ENCODE measurements at regions not wholly inside any gene's neighbourhood (a gene's known extent, or its start where the extent isn't known, plus 50 kb on each side); places are given as distances from the start of the nearest gene placed in this dataset.

DNA sequence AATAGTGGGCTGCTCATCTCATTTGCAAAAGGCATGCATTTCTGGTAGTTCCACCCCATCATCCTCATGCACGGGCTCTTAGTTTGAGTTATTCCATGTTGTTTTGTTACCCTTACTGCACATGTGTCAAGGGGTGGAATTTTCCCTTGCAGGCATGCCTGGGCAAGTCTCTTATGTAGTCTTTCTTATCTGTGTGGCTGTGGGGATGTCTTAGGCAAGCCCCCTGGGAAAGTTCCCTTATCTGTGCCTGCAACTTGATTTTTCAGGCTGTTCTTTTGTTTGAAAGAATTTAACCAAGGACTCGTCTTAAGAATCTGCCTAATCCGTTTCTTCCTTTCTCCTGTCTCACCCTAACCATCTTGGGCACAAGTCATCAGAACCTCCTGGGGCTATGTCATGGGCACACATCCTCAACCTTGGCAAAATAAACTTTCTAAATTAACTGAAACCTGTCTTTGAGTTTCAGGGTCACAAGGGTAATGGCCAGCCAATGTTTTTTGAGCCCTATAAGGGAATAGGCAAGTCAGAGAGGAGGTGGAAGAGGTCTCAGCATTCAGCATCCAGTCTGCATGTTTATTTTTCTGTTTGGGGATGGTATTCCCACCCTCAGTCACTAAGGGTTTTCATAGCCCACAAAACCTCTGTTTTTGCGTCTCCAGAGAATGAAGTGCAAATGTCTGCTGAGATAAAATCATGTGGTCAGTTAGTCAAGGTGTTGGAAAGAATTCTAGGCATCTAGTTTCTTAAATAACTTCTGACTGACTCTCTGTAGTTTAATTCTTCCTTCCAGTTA, 579.7 kb downstream of the PLA2G4A start:
- H3K4me3 ChIP-seq (ENCODE audit: low read length in 3 of 3) = no peak overlapping the region
- intact Hi-C loops (cut with DNase I) = no loop called here
- FAIRE-seq (no peak), DNase-seq (no peak)
- H3K36me3 ChIP-seq (ENCODE audit: control insufficient read depth in 2 of 3, insufficient read depth in 3 of 3, low read length in 3 of 3) = no peaks in the 10 kb centered on the region
- H3K27me3 ChIP-seq (ENCODE audit: control insufficient read depth, insufficient read depth, low read length) = no peaks in the 10 kb centered on the region
- H3K4me1 ChIP-seq (ENCODE audit: control insufficient read depth in 2 of 3, insufficient read depth in 2 of 3, low read depth in 1 of 3, low read length in 3 of 3) = no peaks in the 10 kb centered on the region
- no peaks in the 10 kb centered on the region for H3K9me3 ChIP-seq (ENCODE audit: control insufficient read depth in 2 of 3, insufficient read depth in 1 of 3, low read length in 3 of 3)
- no peak overlapping the region for H3K9ac ChIP-seq (ENCODE audit: low read length in 3 of 3)
- H3K27ac ChIP-seq (ENCODE audit: low read depth in 2 of 2, low read length in 2 of 2) = no peak overlapping the region
- no peak for TF ChIP-seq CTCF (IDR thresholded peaks at IDR 0.05; ENCODE audit: borderline replicate concordance, extremely low read depth, insufficient read depth)

DNA sequence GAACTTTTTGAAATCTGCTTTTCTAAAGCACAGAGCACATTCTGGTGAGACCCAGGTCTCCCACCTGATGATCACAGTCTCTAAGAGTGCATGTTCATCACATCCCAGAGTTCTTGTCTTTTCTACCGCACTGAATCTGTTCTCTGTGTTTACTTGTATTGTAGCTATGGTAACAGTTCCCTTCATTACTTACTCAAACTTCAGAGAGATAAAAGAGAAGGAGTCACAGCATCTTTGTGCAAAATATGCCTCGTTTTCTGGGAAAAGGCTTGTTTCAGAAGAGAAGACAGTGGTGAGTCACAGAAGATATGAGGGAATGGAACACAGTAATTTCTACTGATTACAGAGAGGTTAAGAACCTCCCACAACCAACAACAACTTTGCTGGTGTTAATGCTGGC, 580.6 kb downstream of the PLA2G4A start:
- Histone ChIP-seq H3K4me3 (ENCODE audit: low read length in 3 of 3) (no peak overlapping the region), H3K9me3 (ENCODE audit: control insufficient read depth in 2 of 3, insufficient read depth in 1 of 3, low read length in 3 of 3) (no peaks in the 10 kb centered on the region), H3K27me3 (ENCODE audit: control insufficient read depth, insufficient read depth, low read length) (no peaks in the 10 kb centered on the region), H3K27ac (ENCODE audit: low read depth in 2 of 2, low read length in 2 of 2) (no peak overlapping the region), H3K4me1 (ENCODE audit: control insufficient read depth in 2 of 3, insufficient read depth in 2 of 3, low read depth in 1 of 3, low read length in 3 of 3) (no peaks in the 10 kb centered on the region), H3K36me3 (ENCODE audit: control insufficient read depth in 2 of 3, insufficient read depth in 3 of 3, low read length in 3 of 3) (no peaks in the 10 kb centered on the region), H3K9ac (ENCODE audit: low read length in 3 of 3) (no peak overlapping the region)
- FAIRE-seq = no peak
- no peak for TF ChIP-seq CTCF (IDR thresholded peaks at IDR 0.05; ENCODE audit: borderline replicate concordance, extremely low read depth, insufficient read depth)
- DNase-seq = no peak
- intact Hi-C loops (cut with DNase I) = no loop called here

- H3K27me3 ChIP-seq (ENCODE audit: control insufficient read depth, insufficient read depth, low read length) = no peaks in the 10 kb centered on the region
- FAIRE-seq (no peak), DNase-seq (no peak)
- H3K9me3 ChIP-seq (ENCODE audit: control insufficient read depth in 2 of 3, insufficient read depth in 1 of 3, low read length in 3 of 3) = no peaks in the 10 kb centered on the region
- no peak for TF ChIP-seq CTCF (IDR thresholded peaks at IDR 0.05; ENCODE audit: borderline replicate concordance, extremely low read depth, insufficient read depth)
- no peak overlapping the region for H3K9ac ChIP-seq (ENCODE audit: low read length in 3 of 3)
- no peak overlapping the region for H3K27ac ChIP-seq (ENCODE audit: low read depth in 2 of 2, low read length in 2 of 2)
- no peak overlapping the region for H3K4me3 ChIP-seq (ENCODE audit: low read length in 3 of 3)
- no peaks in the 10 kb centered on the region for H3K4me1 ChIP-seq (ENCODE audit: control insufficient read depth in 2 of 3, insufficient read depth in 2 of 3, low read depth in 1 of 3, low read length in 3 of 3)
- intact Hi-C loops (cut with DNase I) = no loop called here
- H3K36me3 ChIP-seq (ENCODE audit: control insufficient read depth in 2 of 3, insufficient read depth in 3 of 3, low read length in 3 of 3) = no peaks in the 10 kb centered on the region
Measured at GRCh38 chr1:187411118-187411517, 582.4 kb downstream of the PLA2G4A start.
